ENCODE measurements at regions not wholly inside any gene's neighbourhood (a gene's known extent, or its start where the extent isn't known, plus 50 kb on each side); places are given as distances from the start of the nearest gene placed in this dataset.

DNA sequence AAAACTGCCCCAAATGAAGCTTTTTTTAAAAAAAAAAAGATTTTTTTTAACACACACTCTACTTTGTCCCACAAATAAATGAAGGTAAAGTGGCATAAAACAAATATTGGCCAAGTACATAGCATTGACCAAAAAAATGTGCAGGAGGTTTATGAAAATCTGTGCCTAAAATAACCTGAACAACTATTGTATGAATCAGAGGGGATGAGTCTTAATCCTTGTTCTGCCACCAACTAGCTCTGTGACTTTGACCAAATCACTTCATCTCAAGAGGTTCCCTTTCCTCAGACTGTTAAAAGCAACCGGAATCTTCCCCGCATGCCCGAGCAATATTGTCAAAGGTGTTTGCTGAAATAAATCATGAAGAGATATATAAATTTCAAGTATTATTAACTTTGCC is 150.4 kb upstream of the NEBL start (continued):
- no peak for TF ChIP-seq TAF7 (optimal IDR thresholded peaks at IDR 0.05; ENCODE audit: borderline replicate concordance, low read depth, low read length)
- TF ChIP-seq SIRT6 (IDR thresholded peaks at IDR 0.05; ENCODE audit: low read length) = no peak
- no peak for TF ChIP-seq HDAC2 (IDR thresholded peaks at IDR 0.05; ENCODE audit: borderline replicate concordance in 1 of 2, low read depth in 2 of 2, low read length in 2 of 2)
- TF ChIP-seq CHD1 (IDR thresholded peaks at IDR 0.05; ENCODE audit: low read depth, low read length) = no peak
